ENCODE measurements at regions not wholly inside any gene's neighbourhood (a gene's known extent, or its start where the extent isn't known, plus 50 kb on each side); places are given as distances from the start of the nearest gene placed in this dataset.

GRCh38 chr10:9188022-9188810 is 1133.7 kb downstream of the GATA3 start:
- intact Hi-C loops (cut with DNase I), result no loop called here
- Histone ChIP-seq H3K4me3 (no peak overlapping the region), H3K4me1 (no peaks in the 10 kb centered on the region), H3K27me3 (no peaks in the 10 kb centered on the region), H3K36me3 (no peaks in the 10 kb centered on the region), H3K9me3 (no peaks in the 10 kb centered on the region), H3K27ac (no peak overlapping the region)
- WGBS, 2 donors, result 90 to 95% methylated on average over 3 of the region's 3 CpGs
- no peak for DNase-seq
- TF ChIP-seq CTCF (IDR thresholded peaks at IDR 0.05), result no peak
- TF ChIP-seq POLR2AphosphoS5 (IDR thresholded peaks at IDR 0.05), result no peak
- no peak for TF ChIP-seq POLR2A (IDR thresholded peaks at IDR 0.05)
- no peak for TF ChIP-seq EP300 (IDR thresholded peaks at IDR 0.05)

- Histone ChIP-seq H3K27me3 (no peaks in the 10 kb centered on the region), H3K9me3 (no peaks in the 10 kb centered on the region), H3K4me1 (no peaks in the 10 kb centered on the region), H3K27ac (no peak overlapping the region), H3K36me3 (no peaks in the 10 kb centered on the region), H3K4me3 (no peak overlapping the region)
- DNase-seq, result no peak
- intact Hi-C loops (cut with DNase I), result no loop called here
- TF ChIP-seq POLR2AphosphoS5 (IDR thresholded peaks at IDR 0.05) (no peak), POLR2A (IDR thresholded peaks at IDR 0.05) (no peak), CTCF (IDR thresholded peaks at IDR 0.05) (no peak), EP300 (IDR thresholded peaks at IDR 0.05) (no peak)
- 70 to 75% methylated on average over 2 of the region's 2 CpGs for WGBS, 2 donors
These were observed 1135.0 kb downstream of the GATA3 start for GRCh38 chr10:9189448-9189847.

GRCh38 chr10:9193120-9193519 is 1138.6 kb downstream of the GATA3 start:
- no peaks in the 10 kb centered on the region for H3K27me3 ChIP-seq
- H3K36me3 ChIP-seq, result no peaks in the 10 kb centered on the region
- no peak overlapping the region for H3K4me3 ChIP-seq
- TF ChIP-seq POLR2A (IDR thresholded peaks at IDR 0.05) (no peak), POLR2AphosphoS5 (IDR thresholded peaks at IDR 0.05) (no peak), EP300 (IDR thresholded peaks at IDR 0.05) (no peak), CTCF (IDR thresholded peaks at IDR 0.05) (no peak)
- no peak overlapping the region for H3K27ac ChIP-seq
- no peak for DNase-seq
- intact Hi-C loops (cut with DNase I), result no loop called here
- H3K9me3 ChIP-seq, result no peaks in the 10 kb centered on the region
- WGBS, 2 donors, result 83 to 91% methylated on average over 6 of the region's 6 CpGs
- peaks cover 0 to 1% (median 0%) of the 10 kb centered on the region in 4 donors for H3K4me1 ChIP-seq

GRCh38 chr10:9195385-9195784 is 1140.9 kb downstream of the GATA3 start:
- peaks cover 0 to 8% (median 0%) of the 10 kb centered on the region in 4 donors for H3K4me1 ChIP-seq
- no peak for DNase-seq
- H3K4me3 ChIP-seq, result no peak overlapping the region
- H3K36me3 ChIP-seq, result no peaks in the 10 kb centered on the region
- WGBS, 2 donors, result 30 to 64% methylated on average over 2 of the region's 2 CpGs
- TF ChIP-seq POLR2A (IDR thresholded peaks at IDR 0.05) (no peak), CTCF (IDR thresholded peaks at IDR 0.05) (no peak), EP300 (IDR thresholded peaks at IDR 0.05) (no peak), POLR2AphosphoS5 (IDR thresholded peaks at IDR 0.05) (no peak)
- H3K27ac ChIP-seq, result no peak overlapping the region
- H3K27me3 ChIP-seq, result no peaks in the 10 kb centered on the region
- H3K9me3 ChIP-seq, result no peaks in the 10 kb centered on the region
- intact Hi-C loops (cut with DNase I), result no loop called here

GRCh38 chr10:9198611-9199010 is 1144.1 kb downstream of the GATA3 start:
- WGBS, 2 donors, result 36 to 62% methylated on average over 4 of the region's 4 CpGs
- TF ChIP-seq EP300 (IDR thresholded peaks at IDR 0.05) (no peak), CTCF (IDR thresholded peaks at IDR 0.05) (no peak), POLR2A (IDR thresholded peaks at IDR 0.05) (no peak), POLR2AphosphoS5 (IDR thresholded peaks at IDR 0.05) (no peak)
- no peaks in the 10 kb centered on the region for H3K9me3 ChIP-seq
- H3K4me1 ChIP-seq, result peaks cover 0 to 8% (median 0%) of the 10 kb centered on the region in 4 donors
- no peak overlapping the region for H3K27ac ChIP-seq
- no peaks in the 10 kb centered on the region for H3K27me3 ChIP-seq
- H3K4me3 ChIP-seq, result no peak overlapping the region
- no peaks in the 10 kb centered on the region for H3K36me3 ChIP-seq
- intact Hi-C loops (cut with DNase I), result no loop called here
- no peak for DNase-seq
